HepG2 (cell line): ENCODE measurements at regions not wholly inside any gene's neighbourhood (a gene's known extent, or its start where the extent isn't known, plus 50 kb on each side); places are given as distances from the start of the nearest gene placed in this dataset.

Experiments
- ATAC-seq: fragments of 200-7000 bp; cut with Tn5 transposase; 3 replicates; pipeline ENCODE4 v1.9.1; 2020; ENCODE audit warnings: mild to moderate bottlenecking, moderate library complexity
- BruUV-seq: library from RNA; stranded (reverse); fragments of 400-500 nt; replicated peaks from 2 replicates; lab custom pipeline; 2021; lab: Mats Ljungman, UMichigan
- CTCF ChIA-PET: fragments of 300-600 bp; formaldehyde crosslinking; extraction: SDS; loops from one replicate; lab custom pipeline; 2021; ENCODE audit warnings: low total read pairs, inconsistent platforms, low intra/inter-chr PET ratio; lab: Yijun Ruan, JAX
- POLR2A ChIA-PET: fragments of 350-600 bp; sonication (Branson Sonifier 250); formaldehyde crosslinking; loops from one replicate; lab custom pipeline; 2020; ENCODE audit warnings: antibody characterized with exemption, inconsistent platforms; lab: Yijun Ruan, JAX
- DNase-seq: peaks from one replicate; pipeline ENCODE4 v3.0.0-alpha.2; 2015; ENCODE audit warnings: low spot score
- FAIRE-seq: peaks from 3 replicates; lab custom pipeline; 2011; peaks lifted over from hg19 to GRCh38; lab: Jason Lieb, UNC
- H2AFZ ChIP-seq: one replicate; pipeline ENCODE4 v1.6.1; 2011; ENCODE audit warnings: low read length, inconsistent platforms
- H3K27ac ChIP-seq: fragments of 300-600 bp; 3 replicates; pipeline ENCODE4 v1.8.0; 2011; ENCODE audit warnings: mixed run types, mild to moderate bottlenecking, mixed read lengths, low read length, inconsistent platforms; ENCODE audit not compliant: insufficient read depth; ENCODE audit errors: extremely low read length
- H3K27me3 ChIP-seq, 2 experiments: fragments of 200-600 bp in 1 of 2; 2 replicates in 1 of 2; 3 replicates in 1 of 2; pipeline versions ENCODE4 v1.6.0 to v1.8.0; 2011; ENCODE audit warnings: low read length in 2 of 2, mild to moderate bottlenecking in 2 of 2, moderate library complexity in 2 of 2, inconsistent platforms in 1 of 2; ENCODE audit not compliant: insufficient read depth in 2 of 2, control insufficient read depth in 1 of 2
- H3K36me3 ChIP-seq, 2 experiments: fragments of 200-600 bp in 1 of 2; replicated peaks in 1 of 2; 2 replicates in 1 of 2; 3 replicates in 1 of 2; pipeline versions ENCODE4 v1.5.1 to v1.8.0; 2011; ENCODE audit warnings: low read length in 2 of 2, inconsistent platforms in 1 of 2; ENCODE audit not compliant: insufficient read depth in 2 of 2, control insufficient read depth in 1 of 2
- H3K4me1 ChIP-seq: 2 replicates; pipeline ENCODE4 v1.5.1; 2012; ENCODE audit warnings: low read length, inconsistent platforms; ENCODE audit not compliant: insufficient read depth
- H3K4me2 ChIP-seq: 2 replicates; pipeline ENCODE4 v1.6.0; 2011; ENCODE audit warnings: low read depth, low read length, inconsistent platforms
- H3K4me3 ChIP-seq, 3 experiments: fragments of 200-600 bp in 1 of 3; sonication (generic), shearing (Covaris generic) in 1 of 3; replicated peaks in 1 of 3; 2 replicates each; pipeline ENCODE4 v1.5.1; 2011 to 2016; ENCODE audit warnings: low read length in 3 of 3, inconsistent platforms in 2 of 3, low read depth in 2 of 3, mild to moderate bottlenecking in 2 of 3, control low read depth in 1 of 3, mixed read lengths in 1 of 3; ENCODE audit not compliant: insufficient read depth in 1 of 3
- H3K79me2 ChIP-seq: one replicate; pipeline ENCODE4 v1.6.1; 2011; ENCODE audit warnings: low read length, inconsistent platforms; ENCODE audit not compliant: insufficient read depth
- H3K9ac ChIP-seq: 2 replicates; pipeline ENCODE4 v1.6.0; 2011; ENCODE audit warnings: mild to moderate bottlenecking, low read depth, low read length, inconsistent platforms; ENCODE audit not compliant: insufficient read depth
- H3K9me3 ChIP-seq: 2 replicates; pipeline ENCODE4 v1.5.1; 2012; ENCODE audit warnings: mild to moderate bottlenecking, low read length
- H4K20me1 ChIP-seq: 2 replicates; pipeline ENCODE4 v1.6.0; 2011; ENCODE audit warnings: inconsistent platforms, mild to moderate bottlenecking, low read length, moderate library complexity; ENCODE audit not compliant: insufficient read depth
- CBX1 ChIP-seq: IDR thresholded peaks from one replicate; pipeline ENCODE4 v1.6.1; 2016; ENCODE audit warnings: antibody characterized with exemption, low read depth
- CSRNP2 ChIP-seq: sonication (generic); formaldehyde crosslinking; conservative IDR thresholded peaks from 2 replicates; pipeline ENCODE4 v1.8.0; 2022; ENCODE audit warnings: low read depth, missing genetic modification reagents
- FOSL2 ChIP-seq: sonication (generic); formaldehyde crosslinking; IDR thresholded peaks from 2 replicates; pipeline ENCODE4 v1.4.0; 2020; ENCODE audit warnings: missing genetic modification reagents
- HOXA9 ChIP-seq: sonication (generic); formaldehyde crosslinking; IDR thresholded peaks from 2 replicates; pipeline ENCODE4 v1.8.1; 2022; ENCODE audit warnings: missing genetic modification reagents, mild to moderate bottlenecking, moderate library complexity, borderline replicate concordance
- IRX3 ChIP-seq: sonication (generic); formaldehyde crosslinking; IDR thresholded peaks from 2 replicates; pipeline ENCODE4 v1.8.1; 2023; ENCODE audit warnings: mild to moderate bottlenecking, low read depth, missing genetic modification reagents, borderline replicate concordance
- MAFG ChIP-seq: sonication (generic); formaldehyde crosslinking; IDR thresholded peaks from 2 replicates; pipeline ENCODE4 v1.5.1; 2020; ENCODE audit warnings: mild to moderate bottlenecking, missing genetic modification reagents
- MYNN ChIP-seq: sonication (generic); formaldehyde crosslinking; IDR thresholded peaks from 2 replicates; pipeline ENCODE4 v1.4.0; 2020; ENCODE audit warnings: mild to moderate bottlenecking, low read depth, missing genetic modification reagents
- PAXIP1 ChIP-seq: sonication (generic); formaldehyde crosslinking; conservative IDR thresholded peaks from 2 replicates; pipeline ENCODE4 v1.4.0; 2020; ENCODE audit warnings: mild to moderate bottlenecking, missing genetic modification reagents, moderate library complexity
- PBX3 ChIP-seq: sonication (generic); formaldehyde crosslinking; IDR thresholded peaks from 2 replicates; pipeline ENCODE4 v1.8.1; 2023; ENCODE audit warnings: missing genetic modification reagents, inconsistent platforms, borderline replicate concordance
- PCBP2 ChIP-seq: fragments of 200-400 bp; formaldehyde crosslinking; optimal IDR thresholded peaks from 2 replicates; pipeline ENCODE3; 2018; ENCODE audit warnings: low read length, low read depth; ENCODE audit not compliant: poor library complexity, severe bottlenecking
- TSC22D2 ChIP-seq: sonication (generic); formaldehyde crosslinking; IDR thresholded peaks from 2 replicates; pipeline ENCODE4 v1.5.1; 2020; ENCODE audit warnings: missing genetic modification reagents, mild to moderate bottlenecking, borderline replicate concordance
- ZNF207 ChIP-seq: fragments of 450-650 bp; IDR thresholded peaks from 2 replicates; pipeline ENCODE4 v1.6.1; 2016; ENCODE audit warnings: antibody characterized with exemption, borderline replicate concordance
- ZNF253 ChIP-seq: sonication (generic); formaldehyde crosslinking; IDR thresholded peaks from 2 replicates; pipeline ENCODE4 v1.8.0; 2022; ENCODE audit warnings: mild to moderate bottlenecking, missing genetic modification reagents, borderline replicate concordance
- ZNF274 ChIP-seq: sonication (generic); formaldehyde crosslinking; IDR thresholded peaks from 2 replicates; pipeline ENCODE4 v1.5.1; 2020; ENCODE audit warnings: mild to moderate bottlenecking, missing genetic modification reagents
- ZSCAN12 ChIP-seq: sonication (generic); formaldehyde crosslinking; IDR thresholded peaks from 2 replicates; pipeline ENCODE4 v1.9.0; 2021; ENCODE audit warnings: mild to moderate bottlenecking, missing genetic modification reagents
- WGBS: methylation state at CpG from one replicate; pipeline ENCODE4 v1.1.6; 2017; ENCODE audit warnings: low lambda C conversion rate; 5-methylcytosine and 5-hydroxymethylcytosine counted together
- in situ Hi-C: cut with HindIII; loops from 2 replicates; pipeline ENCODE4 v1.10.0; 2017; ENCODE audit warnings: low pct_unique_long_range_greater_than_20kb; ENCODE audit not compliant: extremely low pct_ligation_motif_present
- intact Hi-C: fragments of 100-400 bp; cut with micrococcal nuclease; formaldehyde crosslinking; loops from one replicate; pipeline ENCODE4 v1.10.0; 2022; ENCODE audit not compliant: unreplicated experiment

- no peak overlapping the region for H3K4me2 ChIP-seq
- no peak for ATAC-seq
- CTCF ChIA-PET = no interaction called here
Measured at GRCh38 chr2:150624001-150624401, 136.5 kb upstream of the RND3 start.

More at GRCh38 chr2:150624001-150624401, 136.5 kb upstream of the RND3 start:
- TF ChIP-seq FOSL2 (CRISPR knock-in tag) (no peak), IRX3 (CRISPR knock-in tag) (no peak), PBX3 (CRISPR knock-in tag) (no peak), PCBP2 (no peak), PAXIP1 (CRISPR knock-in tag) (no peak), MYNN (no peak), CSRNP2 (CRISPR knock-in tag) (no peak), MAFG (CRISPR knock-in tag) (no peak), ZNF207 (no peak), TSC22D2 (CRISPR knock-in tag) (no peak), CBX1 (no peak), ZNF253 (CRISPR knock-in tag) (no peak), HOXA9 (CRISPR knock-in tag) (no peak), ZNF274 (CRISPR knock-in tag) (no peak), ZSCAN12 (no peak)
- TF ChIP-seq, all 625 proteins: peak for 0
- peaks cover 14% of the 10 kb centered on the region for H3K9me3 ChIP-seq
- H2AFZ ChIP-seq = no peak overlapping the region
- H3K9ac ChIP-seq = no peak overlapping the region
- POLR2A ChIA-PET = no interaction called here
- no peaks in the 10 kb centered on the region for H3K4me1 ChIP-seq
- WGBS = 33% methylated on average over 5 of the region's 5 CpGs
- no peaks in the 10 kb centered on the region for H3K27me3 ChIP-seq
- no TSS peak for BruUV-seq
- H3K4me3 ChIP-seq = no peak overlapping the region
- no peaks in the 10 kb centered on the region for H4K20me1 ChIP-seq
- no peak overlapping the region for H3K27ac ChIP-seq
- intact Hi-C loops (no loop called here), in situ Hi-C loops (no loop called here)
- no peak for DNase-seq
- FAIRE-seq = no peak
- no peaks in the 10 kb centered on the region for H3K36me3 ChIP-seq
- no peaks in the 10 kb centered on the region for H3K79me2 ChIP-seq
